Body of pancreas (tissue), 4 donors: ENCODE measurements at regions not wholly inside any gene's neighbourhood (a gene's known extent, or its start where the extent isn't known, plus 50 kb on each side); places are given as distances from the start of the nearest gene placed in this dataset.

Source experiments
- POLR2A ChIP-seq, 3 donors: fragments of 450-650 bp; IDR thresholded peaks; one replicate each; pipeline ENCODE4 v1.6.1; 2016; ENCODE audit warnings: antibody characterized with exemption in 3 of 3, mild to moderate bottlenecking in 2 of 3
- TF ChIP-seq, protein P1 (sequence below), 7 experiments: fragments of 450-650 bp in 4 of 7; fragments of 200-600 bp in 3 of 7; sonication (generic) in 3 of 7; IDR thresholded peaks; one replicate each; pipeline ENCODE4 v1.5.1; 2016 to 2019; ENCODE audit warnings: antibody characterized with exemption in 7 of 7

- TF ChIP-seq, protein P1, sequence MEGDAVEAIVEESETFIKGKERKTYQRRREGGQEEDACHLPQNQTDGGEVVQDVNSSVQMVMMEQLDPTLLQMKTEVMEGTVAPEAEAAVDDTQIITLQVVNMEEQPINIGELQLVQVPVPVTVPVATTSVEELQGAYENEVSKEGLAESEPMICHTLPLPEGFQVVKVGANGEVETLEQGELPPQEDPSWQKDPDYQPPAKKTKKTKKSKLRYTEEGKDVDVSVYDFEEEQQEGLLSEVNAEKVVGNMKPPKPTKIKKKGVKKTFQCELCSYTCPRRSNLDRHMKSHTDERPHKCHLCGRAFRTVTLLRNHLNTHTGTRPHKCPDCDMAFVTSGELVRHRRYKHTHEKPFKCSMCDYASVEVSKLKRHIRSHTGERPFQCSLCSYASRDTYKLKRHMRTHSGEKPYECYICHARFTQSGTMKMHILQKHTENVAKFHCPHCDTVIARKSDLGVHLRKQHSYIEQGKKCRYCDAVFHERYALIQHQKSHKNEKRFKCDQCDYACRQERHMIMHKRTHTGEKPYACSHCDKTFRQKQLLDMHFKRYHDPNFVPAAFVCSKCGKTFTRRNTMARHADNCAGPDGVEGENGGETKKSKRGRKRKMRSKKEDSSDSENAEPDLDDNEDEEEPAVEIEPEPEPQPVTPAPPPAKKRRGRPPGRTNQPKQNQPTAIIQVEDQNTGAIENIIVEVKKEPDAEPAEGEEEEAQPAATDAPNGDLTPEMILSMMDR (IDR thresholded peaks at IDR 0.05) = no peak
- TF ChIP-seq POLR2A (IDR thresholded peaks at IDR 0.05) = no peak
Observed at GRCh38 chr11:109304159-109304558, 117.8 kb upstream of the C11orf87 start.
